WTC11 (cell line): ENCODE measurements at regions not wholly inside any gene's neighbourhood (a gene's known extent, or its start where the extent isn't known, plus 50 kb on each side); places are given as distances from the start of the nearest gene placed in this dataset.

ENCODE experiments used
- ATAC-seq: fragments of 200-7000 bp; cut with Tn5 transposase; 2 replicates; pipeline ENCODE4 v1.10.0; 2021; ENCODE audit warnings: mild to moderate bottlenecking, moderate library complexity
- CTCF ChIA-PET: fragments of 300-600 bp; sonication (Branson Sonifier 250); formaldehyde crosslinking; loops from one replicate; lab custom pipeline; 2021; ENCODE audit warnings: antibody characterized with exemption; lab: Charles Lee
- POLR2A ChIA-PET: fragments of 350-600 bp; sonication (Branson Sonifier 250); formaldehyde crosslinking; loops from one replicate; lab custom pipeline; 2021; ENCODE audit warnings: antibody characterized with exemption; lab: Charles Lee
- DNase-seq: peaks from one replicate; pipeline ENCODE4 v3.0.0; 2021; ENCODE audit warnings: low spot score
- H3K27ac Mint-ChIP-seq: 2 replicates; pipeline ENCODE4 v1.8.0; 2021; ENCODE audit warnings: mixed read lengths
- H3K27me3 Mint-ChIP-seq: 2 replicates; pipeline ENCODE4 v1.8.0; 2021; ENCODE audit warnings: low read depth, mild to moderate bottlenecking, moderate library complexity, mixed read lengths
- H3K36me3 Mint-ChIP-seq: 2 replicates; pipeline ENCODE4 v1.8.0; 2021; ENCODE audit warnings: mixed read lengths
- H3K4me1 Mint-ChIP-seq: 2 replicates; pipeline ENCODE4 v1.8.0; 2022; ENCODE audit warnings: mixed read lengths
- H3K4me3 Mint-ChIP-seq: 2 replicates; pipeline ENCODE4 v1.8.0; 2021; ENCODE audit warnings: mild to moderate bottlenecking, moderate library complexity, mixed read lengths
- H3K9me3 Mint-ChIP-seq: 2 replicates; pipeline ENCODE4 v1.8.0; 2021; ENCODE audit warnings: mixed read lengths
- CBFB ChIP-seq: sonication (generic); formaldehyde crosslinking; IDR thresholded peaks from 2 replicates; pipeline ENCODE4 v1.8.1; 2022; ENCODE audit warnings: mild to moderate bottlenecking, low read depth, missing genetic modification reagents
- HMGA2 ChIP-seq: fragments of 250-450 bp; sonication (Bioruptor Pico); IDR thresholded peaks from 2 replicates; pipeline ENCODE4 v1.4.0; 2021; ENCODE audit warnings: mild to moderate bottlenecking, moderate library complexity
- KAT7 ChIP-seq: sonication (generic); formaldehyde crosslinking; IDR thresholded peaks from 2 replicates; pipeline ENCODE4 v1.8.1; 2023; ENCODE audit warnings: missing genetic modification reagents, mild to moderate bottlenecking, borderline replicate concordance
- MAX ChIP-seq: sonication (generic); formaldehyde crosslinking; IDR thresholded peaks from 2 replicates; pipeline ENCODE4 v1.8.0; 2022; ENCODE audit warnings: mild to moderate bottlenecking, missing genetic modification reagents
- MXD4 ChIP-seq: fragments of 250-450 bp; sonication (Bioruptor Pico); IDR thresholded peaks from 2 replicates; pipeline ENCODE4 v1.8.0; 2021; ENCODE audit warnings: mild to moderate bottlenecking, moderate library complexity, borderline replicate concordance
- MYBL2 ChIP-seq: sonication (generic); formaldehyde crosslinking; IDR thresholded peaks from 2 replicates; pipeline ENCODE4 v1.8.1; 2023; ENCODE audit warnings: mild to moderate bottlenecking, moderate library complexity, missing genetic modification reagents
- NR2C2 ChIP-seq: sonication (generic); formaldehyde crosslinking; IDR thresholded peaks from 2 replicates; pipeline ENCODE4 v1.8.0; 2022; ENCODE audit warnings: mild to moderate bottlenecking, missing genetic modification reagents
- NR3C1 ChIP-seq: sonication (generic); formaldehyde crosslinking; conservative IDR thresholded peaks from 2 replicates; pipeline ENCODE4 v1.8.1; 2023; ENCODE audit warnings: low read depth, mild to moderate bottlenecking, missing genetic modification reagents
- TEAD1 ChIP-seq: sonication (generic); formaldehyde crosslinking; IDR thresholded peaks from 2 replicates; pipeline ENCODE4 v1.8.0; 2022; ENCODE audit warnings: mild to moderate bottlenecking, missing genetic modification reagents
- ZMAT4 ChIP-seq: fragments of 250-450 bp; sonication (Bioruptor Pico); IDR thresholded peaks from 2 replicates; pipeline ENCODE4 v1.9.0; 2021; ENCODE audit warnings: mild to moderate bottlenecking
- ZNF219 ChIP-seq: sonication (generic); formaldehyde crosslinking; IDR thresholded peaks from 2 replicates; pipeline ENCODE4 v1.8.0; 2023; ENCODE audit warnings: missing genetic modification reagents, mild to moderate bottlenecking, borderline replicate concordance
- ZNF423 ChIP-seq: fragments of 250-450 bp; sonication (Bioruptor Pico); IDR thresholded peaks from 2 replicates; pipeline ENCODE4 v2.1.2; 2022; ENCODE audit warnings: mild to moderate bottlenecking, moderate library complexity
- ZNF512 ChIP-seq: sonication (generic); formaldehyde crosslinking; IDR thresholded peaks from 2 replicates; pipeline ENCODE4 v1.8.1; 2022; ENCODE audit warnings: missing genetic modification reagents, borderline replicate concordance
- ZNF532 ChIP-seq: fragments of 250-450 bp; sonication (Bioruptor Pico); IDR thresholded peaks from 2 replicates; pipeline ENCODE4 v1.9.0; 2021; ENCODE audit warnings: mild to moderate bottlenecking, borderline replicate concordance
- ZNF671 ChIP-seq: fragments of 250-450 bp; sonication (Bioruptor Pico); IDR thresholded peaks from 2 replicates; pipeline ENCODE4 v1.8.0; 2021; ENCODE audit warnings: mild to moderate bottlenecking
- ZSCAN18 ChIP-seq: fragments of 250-450 bp; sonication (Bioruptor Pico); IDR thresholded peaks from 2 replicates; pipeline ENCODE4 v2.1.2; 2022; ENCODE audit warnings: mild to moderate bottlenecking, moderate library complexity
- TF ChIP-seq, protein P1 (sequence below): sonication (generic); formaldehyde crosslinking; IDR thresholded peaks from 2 replicates; pipeline ENCODE4 v1.8.0; 2022; ENCODE audit warnings: missing genetic modification reagents
- TF ChIP-seq, protein P2 (sequence below): sonication (generic); formaldehyde crosslinking; IDR thresholded peaks from 2 replicates; pipeline ENCODE4 v1.8.1; 2023; ENCODE audit warnings: mild to moderate bottlenecking, missing genetic modification reagents, moderate library complexity

DNA sequence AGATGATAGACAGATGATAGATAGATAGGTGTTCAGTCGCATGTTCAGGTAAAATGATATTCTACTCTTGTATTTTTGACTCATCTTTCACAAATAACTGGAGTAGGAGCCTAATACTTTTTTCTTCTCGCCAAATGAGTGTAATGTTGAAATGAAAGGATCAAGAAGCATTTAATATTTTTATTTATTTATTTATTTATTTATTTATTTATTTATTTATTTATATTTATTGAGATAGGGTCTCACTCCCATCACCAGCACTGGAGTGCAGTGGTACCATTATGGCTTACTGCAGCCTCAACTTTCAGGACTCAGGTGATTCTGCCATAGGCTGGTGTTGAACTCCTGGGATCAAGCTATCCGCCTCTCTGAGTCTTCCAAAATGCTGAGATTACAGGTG lies 298.8 kb downstream of the KCNC2 start (continued):
- TF ChIP-seq NR2C2 (CRISPR knock-in tag): no peak
- TF ChIP-seq, all 79 proteins: peak for 0

- H3K4me3 Mint-ChIP-seq: no peak overlapping the region
- TF ChIP-seq MAX (CRISPR knock-in tag): no peak
- no peak for TF ChIP-seq ZNF423 (CRISPR knock-in tag)
- TF ChIP-seq ZNF671 (CRISPR knock-in tag): no peak
- TF ChIP-seq TEAD1: no peak
- no peak for TF ChIP-seq CBFB (CRISPR knock-in tag)
- TF ChIP-seq ZSCAN18: no peak
- TF ChIP-seq, protein P1, sequence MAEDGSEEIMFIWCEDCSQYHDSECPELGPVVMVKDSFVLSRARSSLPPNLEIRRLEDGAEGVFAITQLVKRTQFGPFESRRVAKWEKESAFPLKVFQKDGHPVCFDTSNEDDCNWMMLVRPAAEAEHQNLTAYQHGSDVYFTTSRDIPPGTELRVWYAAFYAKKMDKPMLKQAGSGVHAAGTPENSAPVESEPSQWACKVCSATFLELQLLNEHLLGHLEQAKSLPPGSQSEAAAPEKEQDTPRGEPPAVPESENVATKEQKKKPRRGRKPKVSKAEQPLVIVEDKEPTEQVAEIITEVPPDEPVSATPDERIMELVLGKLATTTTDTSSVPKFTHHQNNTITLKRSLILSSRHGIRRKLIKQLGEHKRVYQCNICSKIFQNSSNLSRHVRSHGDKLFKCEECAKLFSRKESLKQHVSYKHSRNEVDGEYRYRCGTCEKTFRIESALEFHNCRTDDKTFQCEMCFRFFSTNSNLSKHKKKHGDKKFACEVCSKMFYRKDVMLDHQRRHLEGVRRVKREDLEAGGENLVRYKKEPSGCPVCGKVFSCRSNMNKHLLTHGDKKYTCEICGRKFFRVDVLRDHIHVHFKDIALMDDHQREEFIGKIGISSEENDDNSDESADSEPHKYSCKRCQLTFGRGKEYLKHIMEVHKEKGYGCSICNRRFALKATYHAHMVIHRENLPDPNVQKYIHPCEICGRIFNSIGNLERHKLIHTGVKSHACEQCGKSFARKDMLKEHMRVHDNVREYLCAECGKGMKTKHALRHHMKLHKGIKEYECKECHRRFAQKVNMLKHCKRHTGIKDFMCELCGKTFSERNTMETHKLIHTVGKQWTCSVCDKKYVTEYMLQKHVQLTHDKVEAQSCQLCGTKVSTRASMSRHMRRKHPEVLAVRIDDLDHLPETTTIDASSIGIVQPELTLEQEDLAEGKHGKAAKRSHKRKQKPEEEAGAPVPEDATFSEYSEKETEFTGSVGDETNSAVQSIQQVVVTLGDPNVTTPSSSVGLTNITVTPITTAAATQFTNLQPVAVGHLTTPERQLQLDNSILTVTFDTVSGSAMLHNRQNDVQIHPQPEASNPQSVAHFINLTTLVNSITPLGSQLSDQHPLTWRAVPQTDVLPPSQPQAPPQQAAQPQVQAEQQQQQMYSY: no peak
- TF ChIP-seq, all 79 proteins: peak for 0
- H3K27me3 Mint-ChIP-seq: no peaks in the 10 kb centered on the region
- POLR2A ChIA-PET: no interaction called here
- no peaks in the 10 kb centered on the region for H3K36me3 Mint-ChIP-seq
- CTCF ChIA-PET: no interaction called here
- no peaks in the 10 kb centered on the region for H3K9me3 Mint-ChIP-seq
- DNase-seq (no peak), ATAC-seq (no peak)
- no peak overlapping the region for H3K27ac Mint-ChIP-seq
- H3K4me1 Mint-ChIP-seq: no peaks in the 10 kb centered on the region
Measured at GRCh38 chr12:74914378-74914777, 295.3 kb downstream of the KCNC2 start.

DNA sequence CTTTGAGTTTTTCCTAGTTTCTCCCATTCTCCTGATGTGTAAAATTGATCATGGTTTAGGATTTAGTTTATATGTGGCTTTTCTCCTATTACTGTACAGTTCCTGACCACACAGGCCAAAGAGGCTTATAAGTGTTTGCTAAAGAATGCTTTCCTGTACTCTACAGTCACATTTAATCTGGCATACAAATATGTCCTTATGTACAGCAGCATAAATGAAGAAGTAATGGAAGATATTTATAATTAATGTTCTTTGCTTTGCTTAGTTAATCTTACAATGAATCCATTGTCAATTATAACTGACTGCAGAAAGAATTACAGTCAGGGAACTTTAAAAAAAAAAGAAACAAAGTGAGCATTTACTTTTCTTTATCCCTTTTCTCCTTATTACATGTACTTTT lies 293.9 kb downstream of the KCNC2 start:
- Mint-ChIP-seq H3K9me3 (no peaks in the 10 kb centered on the region), H3K27me3 (no peaks in the 10 kb centered on the region), H3K36me3 (no peaks in the 10 kb centered on the region), H3K4me3 (no peak overlapping the region), H3K4me1 (no peaks in the 10 kb centered on the region), H3K27ac (no peak overlapping the region)
- ChIA-PET POLR2A (no interaction called here), CTCF (no interaction called here)
- ATAC-seq (no peak), DNase-seq (no peak)
- no peak for TF ChIP-seq ZMAT4 (CRISPR knock-in tag)
- TF ChIP-seq MXD4: no peak
- TF ChIP-seq MYBL2 (CRISPR knock-in tag): no peak
- no peak for TF ChIP-seq KAT7
- no peak for TF ChIP-seq NR3C1 (CRISPR knock-in tag)
- no peak for TF ChIP-seq ZNF219 (CRISPR knock-in tag)
- no peak for TF ChIP-seq HMGA2 (CRISPR knock-in tag)
- no peak for TF ChIP-seq ZNF512 (CRISPR knock-in tag)
- TF ChIP-seq, protein P2, sequence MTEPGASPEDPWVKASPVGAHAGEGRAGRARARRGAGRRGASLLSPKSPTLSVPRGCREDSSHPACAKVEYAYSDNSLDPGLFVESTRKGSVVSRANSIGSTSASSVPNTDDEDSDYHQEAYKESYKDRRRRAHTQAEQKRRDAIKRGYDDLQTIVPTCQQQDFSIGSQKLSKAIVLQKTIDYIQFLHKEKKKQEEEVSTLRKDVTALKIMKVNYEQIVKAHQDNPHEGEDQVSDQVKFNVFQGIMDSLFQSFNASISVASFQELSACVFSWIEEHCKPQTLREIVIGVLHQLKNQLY (CRISPR knock-in tag): no peak
- TF ChIP-seq ZNF532: no peak
